Breast epithelium (tissue), 4 donors: ENCODE measurements at regions not wholly inside any gene's neighbourhood (a gene's known extent, or its start where the extent isn't known, plus 50 kb on each side); places are given as distances from the start of the nearest gene placed in this dataset.

Experiments
- DNase-seq, 2 donors: peaks; one replicate each; pipeline ENCODE4 v3.0.0-alpha.2; 2019; ENCODE audit warnings: low spot score in 2 of 2
- H3K27ac ChIP-seq, 2 donors: fragments of 200-600 bp; sonication (generic) in 1 of 2; one replicate each; pipeline ENCODE4 v1.5.1; 2016 to 2019; ENCODE audit warnings: mild to moderate bottlenecking in 1 of 2
- H3K27me3 ChIP-seq, 2 donors: fragments of 200-600 bp; sonication (generic) in 1 of 2; one replicate each; pipeline versions ENCODE4 v1.5.1 to v1.6.0; 2017 to 2019; ENCODE audit warnings: control low read depth in 1 of 2, mild to moderate bottlenecking in 1 of 2
- H3K36me3 ChIP-seq: fragments of 200-600 bp; one replicate; pipeline ENCODE4 v1.5.1; 2019
- H3K4me1 ChIP-seq, 2 donors: fragments of 200-600 bp; sonication (generic); one replicate each; pipeline ENCODE4 v1.5.1; 2016 to 2019; ENCODE audit warnings: control low read depth in 1 of 2
- H3K4me3 ChIP-seq, 3 donors: fragments of 200-600 bp; sonication (generic); 1 replicate in 2 of 3; 2 replicates in 1 of 3; pipeline ENCODE4 v1.5.1; 2016 to 2019; ENCODE audit warnings: mild to moderate bottlenecking in 3 of 3, moderate library complexity in 2 of 3
- H3K9me3 ChIP-seq, 2 donors: fragments of 200-600 bp; sonication (generic) in 1 of 2; one replicate each; pipeline ENCODE4 v1.5.1; 2016 to 2019; ENCODE audit warnings: control low read depth in 1 of 2
- POLR2A ChIP-seq: fragments of 450-650 bp; IDR thresholded peaks from one replicate; pipeline ENCODE4 v1.6.1; 2016; ENCODE audit warnings: antibody characterized with exemption, mild to moderate bottlenecking, moderate library complexity
- POLR2AphosphoS5 ChIP-seq, 3 donors: sonication (generic); formaldehyde crosslinking; IDR thresholded peaks; one replicate each; pipeline ENCODE4 v1.6.1; 2017; ENCODE audit warnings: antibody characterized with exemption in 3 of 3
- intact Hi-C: fragments of 100-400 bp; cut with DNase I; formaldehyde crosslinking; loops from one replicate; pipeline ENCODE4 v1.15.1; 2023; ENCODE audit warnings: low total_unique reads
- TF ChIP-seq, protein P1 (sequence below), 3 donors: fragments of 450-650 bp; IDR thresholded peaks; one replicate each; pipeline ENCODE4 v1.5.1; 2016 to 2017; ENCODE audit warnings: antibody characterized with exemption in 3 of 3, mild to moderate bottlenecking in 3 of 3, moderate library complexity in 3 of 3

- intact Hi-C loops = no loop called here
- Histone ChIP-seq H3K9me3 (no peaks in the 10 kb centered on the region), H3K27ac (no peak overlapping the region), H3K36me3 (no peaks in the 10 kb centered on the region), H3K4me3 (no peak overlapping the region), H3K4me1 (no peaks in the 10 kb centered on the region), H3K27me3 (no peaks in the 10 kb centered on the region)
- no peak for DNase-seq
- no peak for TF ChIP-seq POLR2A
- no peak for TF ChIP-seq POLR2AphosphoS5 (IDR thresholded peaks at IDR 0.05)
- TF ChIP-seq, protein P1, sequence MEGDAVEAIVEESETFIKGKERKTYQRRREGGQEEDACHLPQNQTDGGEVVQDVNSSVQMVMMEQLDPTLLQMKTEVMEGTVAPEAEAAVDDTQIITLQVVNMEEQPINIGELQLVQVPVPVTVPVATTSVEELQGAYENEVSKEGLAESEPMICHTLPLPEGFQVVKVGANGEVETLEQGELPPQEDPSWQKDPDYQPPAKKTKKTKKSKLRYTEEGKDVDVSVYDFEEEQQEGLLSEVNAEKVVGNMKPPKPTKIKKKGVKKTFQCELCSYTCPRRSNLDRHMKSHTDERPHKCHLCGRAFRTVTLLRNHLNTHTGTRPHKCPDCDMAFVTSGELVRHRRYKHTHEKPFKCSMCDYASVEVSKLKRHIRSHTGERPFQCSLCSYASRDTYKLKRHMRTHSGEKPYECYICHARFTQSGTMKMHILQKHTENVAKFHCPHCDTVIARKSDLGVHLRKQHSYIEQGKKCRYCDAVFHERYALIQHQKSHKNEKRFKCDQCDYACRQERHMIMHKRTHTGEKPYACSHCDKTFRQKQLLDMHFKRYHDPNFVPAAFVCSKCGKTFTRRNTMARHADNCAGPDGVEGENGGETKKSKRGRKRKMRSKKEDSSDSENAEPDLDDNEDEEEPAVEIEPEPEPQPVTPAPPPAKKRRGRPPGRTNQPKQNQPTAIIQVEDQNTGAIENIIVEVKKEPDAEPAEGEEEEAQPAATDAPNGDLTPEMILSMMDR (IDR thresholded peaks at IDR 0.05) = no peak
These were observed 78.4 kb upstream of the ERRFI1 start for GRCh38 chr1:8104278-8105236.

GRCh38 chr1:8097908-8098307 lies 71.8 kb upstream of the ERRFI1 start:
- no peaks in the 10 kb centered on the region for H3K27me3 ChIP-seq
- H3K36me3 ChIP-seq = no peaks in the 10 kb centered on the region
- H3K4me1 ChIP-seq = no peaks in the 10 kb centered on the region
- intact Hi-C loops = no loop called here
- H3K9me3 ChIP-seq = no peaks in the 10 kb centered on the region
- TF ChIP-seq POLR2AphosphoS5 (IDR thresholded peaks at IDR 0.05) = no peak
- H3K4me3 ChIP-seq = no peak overlapping the region
- H3K27ac ChIP-seq = peak overlapping the region; percentile 83 to 89
- no peak for DNase-seq

DNA sequence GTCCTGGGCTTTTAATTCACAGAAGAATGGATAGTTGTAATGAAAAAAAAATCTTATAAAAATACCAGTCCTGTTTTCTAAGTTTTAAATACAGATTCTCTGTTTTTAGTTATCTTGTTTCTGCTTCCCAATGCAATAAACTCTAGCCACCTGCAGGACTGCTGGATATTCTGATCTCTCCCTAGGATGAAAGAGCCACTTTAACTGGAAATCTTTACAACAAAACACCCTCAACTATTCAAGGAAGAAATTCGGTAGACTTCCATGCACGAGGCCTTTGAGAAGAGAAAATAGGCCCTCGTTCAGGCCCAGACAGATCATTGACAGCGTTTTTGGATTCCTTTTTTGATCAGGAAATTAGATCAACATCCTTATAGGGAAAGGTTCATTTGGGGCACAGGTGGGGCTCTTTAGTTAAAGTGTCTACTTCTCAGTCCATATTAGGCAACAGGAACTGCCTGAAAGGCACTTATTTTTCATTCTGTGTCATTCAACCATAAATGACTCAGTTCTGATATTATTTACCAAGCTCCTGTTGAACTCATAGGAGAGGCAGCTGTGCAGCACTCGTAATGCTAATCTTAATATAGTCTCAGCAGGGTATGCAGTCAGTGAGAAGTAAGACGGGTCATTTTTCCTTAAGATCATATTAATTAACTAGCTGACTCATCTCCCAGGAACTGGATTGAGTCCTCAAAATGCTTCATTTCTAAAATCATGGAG lies 71.1 kb upstream of the ERRFI1 start:
- Histone ChIP-seq H3K9me3 (no peaks in the 10 kb centered on the region), H3K4me1 (no peaks in the 10 kb centered on the region), H3K4me3 (no peak overlapping the region), H3K36me3 (no peaks in the 10 kb centered on the region), H3K27ac (peak overlapping the region; percentile 83 to 89), H3K27me3 (no peaks in the 10 kb centered on the region)
- intact Hi-C loops = no loop called here
- no peak for DNase-seq
- TF ChIP-seq, protein P1 (IDR thresholded peaks at IDR 0.05) = no peak
- TF ChIP-seq POLR2A (no peak), POLR2AphosphoS5 (IDR thresholded peaks at IDR 0.05) (no peak)

- Histone ChIP-seq H3K27ac (peak overlapping the region; percentile 83 to 89), H3K4me1 (no peaks in the 10 kb centered on the region), H3K4me3 (no peak overlapping the region), H3K9me3 (no peaks in the 10 kb centered on the region), H3K27me3 (no peaks in the 10 kb centered on the region), H3K36me3 (no peaks in the 10 kb centered on the region)
- intact Hi-C loops = no loop called here
- no peak for DNase-seq
- TF ChIP-seq POLR2AphosphoS5 (IDR thresholded peaks at IDR 0.05) (no peak), POLR2A (no peak)
- TF ChIP-seq, protein P1 (IDR thresholded peaks at IDR 0.05) = no peak
These were observed 70.2 kb upstream of the ERRFI1 start for GRCh38 chr1:8096105-8097011.

DNA sequence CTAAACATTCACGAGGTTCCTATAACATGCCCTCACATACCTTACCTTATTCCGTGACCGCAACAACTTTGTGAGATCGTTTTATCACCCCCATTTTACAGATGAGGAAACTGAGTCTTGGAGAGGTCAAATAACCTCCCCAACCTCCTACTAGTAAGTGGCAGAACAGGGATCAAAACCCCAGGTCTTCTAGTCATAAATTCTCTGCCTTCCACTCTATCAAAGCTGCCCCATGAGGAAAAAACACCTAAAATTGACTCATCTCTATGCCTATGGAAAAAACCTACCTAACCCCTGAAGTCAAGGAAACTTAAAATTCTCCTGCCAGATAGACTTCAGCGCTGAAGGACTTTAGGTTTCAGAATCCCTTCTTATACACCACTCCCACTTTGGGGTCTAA lies 69.5 kb upstream of the ERRFI1 start:
- H3K9me3 ChIP-seq = no peaks in the 10 kb centered on the region
- intact Hi-C loops = no loop called here
- H3K36me3 ChIP-seq = no peaks in the 10 kb centered on the region
- TF ChIP-seq POLR2AphosphoS5 (IDR thresholded peaks at IDR 0.05) (no peak), POLR2A (no peak)
- TF ChIP-seq, protein P1 (IDR thresholded peaks at IDR 0.05) = no peak
- H3K27me3 ChIP-seq = no peaks in the 10 kb centered on the region
- DNase-seq = no peak
- H3K4me1 ChIP-seq = no peaks in the 10 kb centered on the region
- H3K4me3 ChIP-seq = no peak overlapping the region
- peak overlapping the region in 1 of 2 donors; percentile 89 for H3K27ac ChIP-seq
